ENCODE measurements at regions not wholly inside any gene's neighbourhood (a gene's known extent, or its start where the extent isn't known, plus 50 kb on each side); places are given as distances from the start of the nearest gene placed in this dataset.
A peak's percentile ranks its signal among the peaks of the same experiment; 100 is the strongest.

- Mint-ChIP-seq H3K9me3 (no peaks in the 10 kb centered on the region), H3K4me3 (no peak overlapping the region), H3K27ac (no peak overlapping the region), H3K27me3 (peaks cover 8% of the 10 kb centered on the region), H3K4me1 (peaks cover 8% of the 10 kb centered on the region), H3K36me3 (ENCODE audit: low read depth) (no peaks in the 10 kb centered on the region)
- no peak for DNase-seq
- ATAC-seq, result no peak
Observed at GRCh38 chr10:118844731-118845521, 90.2 kb upstream of the CACUL1 start.

- no peaks in the 10 kb centered on the region for H3K4me1 Mint-ChIP-seq
- no peak overlapping the region for H3K4me3 Mint-ChIP-seq
- no peaks in the 10 kb centered on the region for H3K9me3 Mint-ChIP-seq
- no peak overlapping the region for H3K27ac Mint-ChIP-seq
- DNase-seq, result no peak
- ATAC-seq, result no peak
- H3K27me3 Mint-ChIP-seq, result peaks cover 8% of the 10 kb centered on the region
- H3K36me3 Mint-ChIP-seq (ENCODE audit: low read depth), result no peaks in the 10 kb centered on the region
Observed at GRCh38 chr10:118845776-118846175, 91.0 kb upstream of the CACUL1 start.

GRCh38 chr10:118850418-118851061 lies 95.8 kb upstream of the CACUL1 start:
- no peaks in the 10 kb centered on the region for H3K36me3 Mint-ChIP-seq (ENCODE audit: low read depth)

GRCh38 chr10:118851062-118852035 lies 96.6 kb upstream of the CACUL1 start:
- ATAC-seq, result no peak
- H3K4me3 Mint-ChIP-seq, result no peak overlapping the region
- H3K27ac Mint-ChIP-seq, result no peak overlapping the region
- H3K4me1 Mint-ChIP-seq, result no peaks in the 10 kb centered on the region
- no peaks in the 10 kb centered on the region for H3K9me3 Mint-ChIP-seq
- DNase-seq, result no peak
- H3K27me3 Mint-ChIP-seq, result peaks cover 2% of the 10 kb centered on the region
- no peaks in the 10 kb centered on the region for H3K36me3 Mint-ChIP-seq (ENCODE audit: low read depth)

More at GRCh38 chr10:118850418-118851061, 95.8 kb upstream of the CACUL1 start:
- no peaks in the 10 kb centered on the region for H3K9me3 Mint-ChIP-seq
- peak; percentile 86 for DNase-seq
- H3K4me3 Mint-ChIP-seq, result no peak overlapping the region
- H3K4me1 Mint-ChIP-seq, result no peaks in the 10 kb centered on the region
- ATAC-seq, result peak; percentile 69
- H3K27ac Mint-ChIP-seq, result no peak overlapping the region
- H3K27me3 Mint-ChIP-seq, result peaks cover 5% of the 10 kb centered on the region

- H3K4me1 Mint-ChIP-seq, result no peaks in the 10 kb centered on the region
- H3K36me3 Mint-ChIP-seq (ENCODE audit: low read depth), result no peaks in the 10 kb centered on the region
- no peak overlapping the region for H3K27ac Mint-ChIP-seq
- DNase-seq (no peak), ATAC-seq (no peak)
- H3K27me3 Mint-ChIP-seq, result no peaks in the 10 kb centered on the region
- no peak overlapping the region for H3K4me3 Mint-ChIP-seq
- H3K9me3 Mint-ChIP-seq, result no peaks in the 10 kb centered on the region
Observed at GRCh38 chr10:118853916-118854315, 99.1 kb upstream of the CACUL1 start.

- DNase-seq (no peak), ATAC-seq (no peak)
- no peaks in the 10 kb centered on the region for H3K9me3 Mint-ChIP-seq
- H3K27ac Mint-ChIP-seq, result no peak overlapping the region
- H3K4me3 Mint-ChIP-seq, result no peak overlapping the region
- no peaks in the 10 kb centered on the region for H3K27me3 Mint-ChIP-seq
- no peaks in the 10 kb centered on the region for H3K36me3 Mint-ChIP-seq (ENCODE audit: low read depth)
- no peaks in the 10 kb centered on the region for H3K4me1 Mint-ChIP-seq
Observed at GRCh38 chr10:118856106-118856505, 101.3 kb upstream of the CACUL1 start.

- H3K4me3 Mint-ChIP-seq, result no peak overlapping the region
- DNase-seq (no peak), ATAC-seq (no peak)
- peaks cover 3% of the 10 kb centered on the region for H3K9me3 Mint-ChIP-seq
- H3K36me3 Mint-ChIP-seq (ENCODE audit: low read depth), result no peaks in the 10 kb centered on the region
- no peak overlapping the region for H3K27ac Mint-ChIP-seq
- H3K4me1 Mint-ChIP-seq, result no peaks in the 10 kb centered on the region
- H3K27me3 Mint-ChIP-seq, result peaks cover 11% of the 10 kb centered on the region
Observed at GRCh38 chr10:118865998-118866693, 111.4 kb upstream of the CACUL1 start.

- Mint-ChIP-seq H3K36me3 (ENCODE audit: low read depth) (no peaks in the 10 kb centered on the region), H3K9me3 (no peaks in the 10 kb centered on the region), H3K27ac (no peak overlapping the region), H3K4me1 (no peaks in the 10 kb centered on the region), H3K27me3 (peaks cover 9% of the 10 kb centered on the region), H3K4me3 (no peak overlapping the region)
- no peak for ATAC-seq
- no peak for DNase-seq
Observed at GRCh38 chr10:118867768-118868167, 113.0 kb upstream of the CACUL1 start.

GRCh38 chr10:118868589-118868988 lies 113.8 kb upstream of the CACUL1 start:
- Mint-ChIP-seq H3K4me3 (no peak overlapping the region), H3K27me3 (peaks cover 13% of the 10 kb centered on the region), H3K4me1 (no peaks in the 10 kb centered on the region), H3K9me3 (no peaks in the 10 kb centered on the region), H3K36me3 (ENCODE audit: low read depth) (no peaks in the 10 kb centered on the region), H3K27ac (no peak overlapping the region)
- ATAC-seq (no peak), DNase-seq (no peak)

GRCh38 chr10:118870467-118871243 lies 115.9 kb upstream of the CACUL1 start:
- Mint-ChIP-seq H3K27ac (no peak overlapping the region), H3K4me1 (no peaks in the 10 kb centered on the region), H3K36me3 (ENCODE audit: low read depth) (no peaks in the 10 kb centered on the region), H3K4me3 (no peak overlapping the region), H3K27me3 (peaks cover 18% of the 10 kb centered on the region), H3K9me3 (peaks cover 3% of the 10 kb centered on the region)
- no peak for DNase-seq
- no peak for ATAC-seq

GRCh38 chr10:118871244-118871865 lies 116.6 kb upstream of the CACUL1 start:
- ATAC-seq (no peak), DNase-seq (no peak)
- Mint-ChIP-seq H3K27ac (no peak overlapping the region), H3K36me3 (ENCODE audit: low read depth) (no peaks in the 10 kb centered on the region), H3K4me3 (no peak overlapping the region), H3K4me1 (no peaks in the 10 kb centered on the region), H3K9me3 (peaks cover 7% of the 10 kb centered on the region), H3K27me3 (peaks cover 20% of the 10 kb centered on the region)

GRCh38 chr10:118873091-118873737 lies 118.4 kb upstream of the CACUL1 start:
- Mint-ChIP-seq H3K4me1 (no peaks in the 10 kb centered on the region), H3K27me3 (peaks cover 20% of the 10 kb centered on the region), H3K27ac (no peak overlapping the region), H3K4me3 (no peak overlapping the region), H3K36me3 (ENCODE audit: low read depth) (no peaks in the 10 kb centered on the region), H3K9me3 (peaks cover 12% of the 10 kb centered on the region)
- DNase-seq (no peak), ATAC-seq (no peak)

GRCh38 chr10:118873738-118874105 lies 119.0 kb upstream of the CACUL1 start:
- DNase-seq (no peak), ATAC-seq (no peak)
- no peak overlapping the region for H3K4me3 Mint-ChIP-seq
- no peak overlapping the region for H3K27ac Mint-ChIP-seq
- peaks cover 12% of the 10 kb centered on the region for H3K9me3 Mint-ChIP-seq
- no peaks in the 10 kb centered on the region for H3K36me3 Mint-ChIP-seq (ENCODE audit: low read depth)
- no peaks in the 10 kb centered on the region for H3K4me1 Mint-ChIP-seq
- peaks cover 20% of the 10 kb centered on the region for H3K27me3 Mint-ChIP-seq

Data from activated naive CD8-positive, alpha-beta T cell treated with anti-CD3 and anti-CD28 coated beads, Interleukin-2, amount 50 U/mL, for 24 hours (primary cell).